ENCODE measurements at regions not wholly inside any gene's neighbourhood (a gene's known extent, or its start where the extent isn't known, plus 50 kb on each side); places are given as distances from the start of the nearest gene placed in this dataset.
"Not testable (repeated sequence)": the region's sequence is repeated elsewhere in the genome, so short reads cannot be mapped to it uniquely, and the experiment has no call there.

DNA sequence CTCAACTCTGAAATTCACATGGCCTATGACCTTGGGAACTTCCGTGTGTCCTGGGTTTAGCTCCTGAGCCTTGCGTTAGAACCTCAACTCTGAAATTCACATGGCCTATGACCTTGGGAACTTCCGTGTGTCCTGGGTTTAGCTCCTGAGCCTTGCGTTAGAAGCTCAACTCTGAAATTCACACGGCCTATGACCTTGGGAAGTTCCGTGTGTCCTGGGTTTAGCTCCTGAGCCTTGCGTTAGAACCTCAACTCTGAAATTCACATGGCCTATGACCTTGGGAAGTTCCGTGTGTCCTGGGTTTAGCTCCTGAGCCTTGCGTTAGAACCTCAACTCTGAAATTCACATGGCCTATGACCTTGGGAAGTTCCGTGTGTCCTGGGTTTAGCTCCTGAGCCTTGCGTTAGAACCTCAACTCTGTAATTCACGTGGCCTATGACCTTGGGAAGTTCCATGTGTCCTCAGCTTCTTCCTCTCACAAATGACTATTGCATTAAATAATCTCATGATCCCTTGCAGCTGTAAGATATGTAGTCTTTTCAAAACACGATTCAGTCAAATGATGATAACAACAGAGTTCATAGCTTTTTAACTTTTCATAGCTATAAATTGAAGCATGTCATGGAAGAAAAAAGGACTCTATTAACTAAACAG, 200.9 kb upstream of the PITRM1 start:
- not testable (repeated sequence) for DNase-seq (ENCODE audit: low read depth)

DNA sequence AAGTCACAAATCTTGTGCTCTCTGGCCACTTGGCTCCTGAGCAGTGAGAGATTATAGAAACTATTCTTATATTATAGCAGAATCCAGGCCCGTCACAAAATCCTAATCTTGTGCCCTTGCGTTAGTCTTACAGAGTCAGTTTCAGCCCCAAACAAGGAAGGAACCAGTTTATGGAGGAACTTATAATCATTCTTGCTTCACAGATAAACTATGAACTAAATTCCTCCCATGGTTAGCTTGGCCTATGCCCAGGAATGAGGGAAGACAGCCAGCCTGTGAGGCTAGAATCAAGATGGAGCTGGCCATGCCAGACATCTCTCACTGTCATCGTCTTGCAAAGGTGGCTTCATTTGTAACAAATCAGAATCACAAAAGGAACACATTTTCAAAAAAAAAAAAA, 199.7 kb upstream of the PITRM1 start:
- no peak for DNase-seq (ENCODE audit: low read depth)

DNA sequence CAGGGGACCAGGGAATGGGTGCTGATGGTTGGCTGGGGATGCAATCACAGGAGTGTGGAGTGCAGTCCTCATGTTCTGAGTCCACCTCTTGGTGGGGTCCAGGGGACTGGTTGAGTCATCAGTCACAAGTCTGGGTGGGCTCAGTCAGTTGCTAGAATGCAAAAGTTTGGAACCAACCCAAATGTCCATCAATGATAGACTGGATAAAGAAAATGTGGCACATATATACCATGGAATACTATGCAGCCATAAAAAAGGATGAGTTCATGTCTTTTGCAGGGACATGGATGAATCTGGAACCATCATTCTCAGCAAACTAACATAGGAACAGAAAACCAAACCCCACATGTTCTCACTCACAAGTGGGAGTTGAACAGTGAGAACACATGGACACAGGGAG, 199.0 kb upstream of the PITRM1 start:
- DNase-seq (ENCODE audit: low read depth): not testable (repeated sequence)

DNA sequence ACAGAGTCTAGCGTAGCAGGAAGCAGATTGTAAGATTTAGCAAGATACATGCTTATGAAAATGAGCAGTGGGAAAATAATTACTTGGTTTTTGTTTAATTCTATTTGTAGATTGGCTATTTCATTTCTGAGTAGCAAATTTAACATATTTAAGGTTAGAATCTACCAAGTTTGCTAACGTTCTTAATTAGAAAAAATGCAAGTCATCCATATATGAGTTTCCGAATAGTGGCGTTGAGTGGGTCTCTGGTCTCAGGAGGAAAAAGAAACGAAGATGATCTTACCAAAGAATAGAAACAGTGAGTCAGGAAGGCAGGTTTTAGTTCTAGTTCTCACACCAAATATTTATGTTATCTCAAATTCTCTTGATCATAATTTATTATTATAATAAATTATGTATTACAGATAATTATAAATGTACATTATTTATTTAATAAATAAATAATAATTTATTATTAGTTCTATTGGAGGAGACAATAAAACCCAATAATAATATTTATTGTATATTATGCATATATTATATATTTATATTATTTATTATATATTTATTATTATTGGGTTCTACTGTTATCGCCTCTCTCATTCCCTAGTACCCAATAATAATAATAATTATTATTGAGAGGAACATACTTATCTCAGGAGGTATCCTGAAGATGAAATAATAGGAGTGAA, 194.3 kb upstream of the PITRM1 start:
- DNase-seq (ENCODE audit: low read depth): no peak

DNA sequence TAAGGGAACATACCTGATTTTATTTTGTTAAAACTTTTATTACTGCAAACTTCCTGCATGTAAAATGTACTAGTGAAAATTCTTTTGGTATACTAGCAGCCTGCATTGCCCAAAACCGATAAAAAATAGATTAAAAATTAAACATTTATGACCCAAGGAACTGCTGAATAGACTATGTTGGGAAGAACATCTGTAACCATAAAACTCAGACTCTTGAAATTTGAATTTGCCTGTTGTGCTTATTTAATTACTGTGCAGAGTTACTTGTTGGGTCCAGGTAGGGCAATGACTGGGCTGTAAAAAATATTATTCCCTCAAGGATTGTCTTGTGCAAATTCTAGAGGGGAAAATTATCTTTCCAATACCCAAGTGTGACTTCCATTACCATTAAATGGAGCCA, 193.5 kb upstream of the PITRM1 start:
- DNase-seq (ENCODE audit: low read depth): no peak

DNA sequence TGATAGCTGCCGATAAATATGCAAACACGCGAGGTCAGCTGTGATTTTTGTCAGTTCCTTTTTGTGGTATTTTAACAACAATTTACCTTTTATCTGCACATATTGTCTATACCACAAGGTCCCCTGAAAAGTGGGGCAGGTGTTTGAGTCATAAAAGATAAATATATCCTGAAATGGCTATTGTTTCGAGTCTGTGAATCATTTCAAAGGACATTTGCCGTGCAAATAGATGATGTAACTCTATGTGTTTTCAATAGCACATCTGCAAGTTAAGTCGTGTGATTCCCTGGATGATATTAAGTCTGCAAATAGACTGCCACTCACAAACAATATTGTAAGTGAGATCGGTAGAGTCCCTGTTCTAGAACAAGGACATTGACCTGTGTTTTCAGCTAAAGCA, 193.0 kb upstream of the PITRM1 start:
- no peak for DNase-seq (ENCODE audit: low read depth)

DNA sequence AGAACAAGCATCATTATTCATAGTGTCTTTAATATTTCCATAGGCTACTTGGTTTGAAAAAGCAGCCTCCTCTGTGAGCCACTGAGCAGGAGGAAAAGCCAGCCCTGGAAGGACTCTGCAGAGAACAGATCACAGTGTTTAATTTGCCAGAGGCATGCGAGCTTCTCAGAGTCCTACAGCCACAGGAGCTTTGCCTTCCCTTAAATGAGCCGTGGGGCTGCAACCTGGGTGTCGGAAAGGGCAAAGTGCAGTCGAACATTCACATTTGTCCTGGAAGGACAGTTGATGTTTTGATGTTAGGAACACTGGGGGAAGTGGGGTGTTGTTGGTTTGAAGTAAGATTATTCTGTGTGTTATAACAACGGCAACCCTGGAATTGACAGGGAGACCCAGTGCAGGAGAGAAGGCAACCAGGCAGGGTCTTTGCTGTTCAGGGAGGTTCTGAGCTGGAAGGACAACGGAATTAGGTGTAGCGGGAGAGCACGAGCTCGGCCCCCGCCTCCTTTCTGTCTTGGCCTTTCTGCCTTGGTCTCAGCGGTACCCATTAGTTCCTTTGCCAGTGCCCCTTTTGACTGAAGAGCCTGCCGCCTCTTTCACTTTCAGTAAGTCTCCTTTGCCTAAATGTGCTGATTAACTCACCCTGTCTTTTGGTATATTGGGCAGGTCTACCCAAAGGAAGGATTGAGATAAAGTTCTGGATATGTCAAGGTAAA, 192.3 kb upstream of the PITRM1 start:
- DNase-seq (ENCODE audit: low read depth): no peak

DNA sequence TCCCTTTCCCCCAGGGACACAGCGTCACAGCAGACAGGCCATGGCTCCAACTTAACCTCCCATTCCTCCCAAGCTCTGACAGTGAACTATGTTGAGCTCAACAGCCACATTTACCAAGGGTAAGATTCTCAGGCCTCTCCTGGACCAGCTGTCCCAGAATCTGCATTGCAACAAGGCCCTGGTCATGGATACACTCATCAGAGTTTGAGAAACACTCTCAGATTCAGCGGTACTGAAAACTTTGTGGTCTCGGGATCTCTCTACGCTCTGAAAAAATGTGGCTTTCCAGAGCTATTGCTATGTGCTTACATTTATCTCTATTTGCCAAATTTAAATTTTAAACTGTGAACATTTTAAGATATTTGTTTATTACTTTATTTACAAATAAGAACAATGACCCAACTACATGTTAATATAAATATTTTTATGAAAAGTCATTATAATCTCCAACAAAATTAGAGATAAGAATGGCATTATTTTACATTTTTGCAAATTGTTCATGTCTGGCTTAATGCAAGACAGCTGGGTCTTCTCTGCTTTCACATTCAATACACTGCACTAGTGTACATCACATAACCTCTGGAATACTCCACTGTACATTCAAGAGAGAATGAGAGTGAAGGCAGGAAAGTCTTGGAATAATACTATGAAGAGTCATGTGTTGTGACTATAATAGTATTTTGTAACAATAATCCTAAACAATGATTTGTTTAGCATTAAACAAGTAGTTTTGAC, 190.9 kb upstream of the PITRM1 start:
- no peak for DNase-seq (ENCODE audit: low read depth)

DNA sequence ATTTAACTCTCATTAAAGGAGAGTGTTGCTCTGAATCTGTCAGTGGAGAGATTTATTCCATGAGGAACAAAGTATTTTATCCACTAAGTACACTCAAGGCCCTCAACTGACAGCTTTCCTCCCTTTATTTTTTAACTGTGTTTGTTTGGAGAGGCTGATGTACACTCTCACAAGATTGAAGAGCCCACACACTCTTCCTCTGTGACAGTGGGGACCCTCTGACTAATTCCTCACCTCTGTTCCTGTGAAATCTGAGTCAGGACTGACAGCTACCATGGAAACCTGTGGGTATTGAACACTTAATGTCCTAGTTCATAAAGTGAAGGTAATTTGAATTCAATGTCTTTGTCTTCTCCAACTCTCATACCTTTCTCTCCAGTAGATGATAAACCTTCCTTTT, 189.8 kb upstream of the PITRM1 start:
- no peak for DNase-seq (ENCODE audit: low read depth)

DNA sequence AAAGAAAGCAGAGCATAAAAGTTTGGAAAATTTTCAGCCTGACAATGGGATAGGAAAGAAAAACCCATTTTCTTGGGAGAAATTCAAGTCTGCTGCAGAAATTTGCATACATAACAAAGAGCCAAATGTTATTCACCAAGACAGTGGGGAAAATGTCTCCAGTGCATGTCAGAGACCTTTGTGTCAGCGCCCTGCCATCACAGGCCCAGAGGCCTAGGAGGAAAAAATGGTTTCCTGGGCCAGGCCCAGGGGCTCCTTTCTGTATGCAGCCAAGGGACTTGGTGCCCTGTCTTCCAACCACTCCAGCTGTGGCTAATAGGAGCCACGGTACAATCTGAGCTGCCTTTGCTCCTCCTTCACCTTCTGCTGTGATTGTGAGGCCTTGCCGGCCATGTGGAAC, 189.1 kb upstream of the PITRM1 start:
- no peak for DNase-seq (ENCODE audit: low read depth)

DNA sequence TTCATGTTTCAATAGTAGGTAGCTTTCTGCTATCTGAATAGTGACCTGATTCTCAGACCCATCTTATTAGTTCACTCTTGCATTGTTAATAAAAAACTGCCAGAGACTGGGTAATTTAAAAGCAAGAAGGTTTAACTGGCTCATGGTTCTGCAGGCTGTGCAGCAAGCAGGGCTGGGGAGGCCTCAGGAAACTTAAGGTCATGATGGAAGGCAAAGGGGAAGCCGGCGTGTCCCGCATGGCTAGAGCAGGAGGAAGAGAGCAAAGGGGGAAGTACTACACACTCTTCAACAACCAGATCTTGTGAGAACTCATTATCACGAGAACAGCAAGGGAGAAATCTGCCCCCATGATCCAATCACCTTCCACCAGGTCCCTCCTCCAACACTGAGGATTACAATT, 185.2 kb upstream of the PITRM1 start:
- no peak for DNase-seq (ENCODE audit: low read depth)

DNA sequence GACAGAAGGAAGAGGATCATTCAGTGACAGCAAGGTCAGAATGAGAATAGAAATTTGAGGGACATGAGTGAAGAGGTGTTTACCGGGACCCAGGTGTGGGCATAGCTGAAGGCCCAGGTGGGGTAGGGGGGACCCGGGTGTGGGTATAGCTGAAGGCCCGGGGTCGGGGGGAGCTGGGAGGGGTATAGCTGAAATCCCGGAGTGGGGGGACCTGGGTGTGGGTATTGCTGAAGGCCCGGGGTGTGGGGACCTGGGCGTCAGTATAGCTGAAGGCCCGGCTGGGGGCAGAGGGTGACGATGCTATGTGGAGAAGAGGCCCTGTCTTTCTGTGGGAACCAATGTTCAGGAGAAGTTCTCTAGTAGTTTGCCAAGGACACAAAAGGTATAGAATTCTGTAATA, 183.0 kb upstream of the PITRM1 start:
- no peak for DNase-seq (ENCODE audit: low read depth)

DNA sequence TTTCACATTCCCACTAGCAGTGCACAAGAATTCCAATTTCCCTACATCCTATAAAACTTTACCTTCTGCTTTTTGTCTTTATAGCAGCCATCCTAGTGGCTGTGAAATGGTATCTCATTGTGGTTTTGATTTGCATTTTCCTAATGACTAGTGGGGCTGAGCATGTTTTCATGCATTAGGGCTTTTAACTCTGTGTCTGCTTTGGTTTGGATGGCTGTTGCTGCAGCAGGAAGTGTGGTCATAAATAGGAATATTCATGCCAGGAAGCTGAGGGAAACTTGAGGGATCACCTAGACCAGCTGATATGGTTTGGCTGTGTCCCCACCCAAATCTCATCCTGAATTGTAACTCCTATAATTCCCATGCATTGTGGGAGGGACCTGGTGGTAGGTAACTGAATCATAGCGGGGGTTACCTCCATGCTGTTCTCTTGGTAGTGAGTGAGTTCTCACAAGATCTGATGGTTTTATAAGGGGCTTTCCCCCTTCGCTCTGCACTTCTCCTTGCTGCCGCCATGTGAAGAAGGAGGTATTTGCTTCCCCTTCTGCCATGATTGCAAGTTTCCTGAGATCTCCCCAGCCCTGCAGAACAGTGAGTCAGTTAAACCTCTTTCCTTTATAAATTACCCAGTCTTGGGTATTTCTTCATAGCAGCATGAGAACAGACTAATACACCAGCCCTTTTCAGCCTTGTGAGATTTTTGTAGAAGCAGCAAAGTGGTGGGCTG, 181.8 kb upstream of the PITRM1 start:
- no peak for DNase-seq (ENCODE audit: low read depth)

DNA sequence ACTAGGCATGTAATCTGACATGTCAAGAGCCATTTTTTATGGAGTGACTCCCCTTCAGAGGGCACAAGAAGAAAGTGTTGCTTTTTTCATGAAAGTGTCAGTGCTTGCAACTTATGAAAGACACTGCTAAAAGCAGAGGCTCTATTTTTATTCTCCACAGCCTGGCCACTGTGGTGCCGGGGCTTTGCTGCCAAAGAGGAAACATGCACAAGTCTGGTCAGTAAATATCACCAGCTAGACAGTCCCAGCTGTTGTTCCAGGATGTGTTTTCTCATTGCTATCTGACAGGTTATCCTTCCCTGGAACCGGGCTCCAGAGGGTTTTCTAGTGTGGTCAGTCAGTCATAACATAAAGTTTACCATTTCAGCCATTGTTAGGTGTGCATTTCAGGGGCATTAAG, 180.7 kb upstream of the PITRM1 start:
- DNase-seq (ENCODE audit: low read depth): no peak

DNA sequence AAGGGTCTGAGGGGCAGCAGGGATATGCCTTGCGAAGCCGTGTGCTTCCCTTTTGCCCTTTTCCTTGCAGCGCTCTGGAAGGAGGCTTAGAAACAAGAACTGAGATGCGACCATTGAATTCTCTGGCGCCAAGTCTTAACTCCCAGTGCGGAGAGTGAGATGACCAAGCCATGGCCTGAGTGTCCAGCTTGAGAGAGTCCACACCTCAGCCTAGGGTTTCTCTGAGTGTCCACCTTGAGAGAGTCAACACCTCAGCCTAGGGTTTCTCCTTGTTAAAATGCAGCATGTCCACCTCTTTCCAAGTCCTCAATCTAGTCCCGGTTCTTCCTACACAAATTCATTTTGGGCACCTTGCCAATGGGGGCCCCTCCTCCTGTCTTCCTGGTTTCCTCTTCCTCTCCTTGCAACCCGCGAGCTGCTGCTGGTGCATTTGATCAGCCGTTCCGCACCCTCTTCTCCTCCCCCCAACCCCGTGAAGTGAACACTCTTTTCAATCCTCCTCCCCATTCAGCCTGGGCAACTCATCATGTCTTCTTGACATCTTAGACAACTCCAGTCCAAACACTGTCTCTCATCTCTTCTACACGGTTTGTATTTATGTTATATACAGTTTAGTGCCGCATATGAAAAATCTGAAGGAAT, 178.2 kb upstream of the PITRM1 start:
- DNase-seq (ENCODE audit: low read depth): no peak

DNA sequence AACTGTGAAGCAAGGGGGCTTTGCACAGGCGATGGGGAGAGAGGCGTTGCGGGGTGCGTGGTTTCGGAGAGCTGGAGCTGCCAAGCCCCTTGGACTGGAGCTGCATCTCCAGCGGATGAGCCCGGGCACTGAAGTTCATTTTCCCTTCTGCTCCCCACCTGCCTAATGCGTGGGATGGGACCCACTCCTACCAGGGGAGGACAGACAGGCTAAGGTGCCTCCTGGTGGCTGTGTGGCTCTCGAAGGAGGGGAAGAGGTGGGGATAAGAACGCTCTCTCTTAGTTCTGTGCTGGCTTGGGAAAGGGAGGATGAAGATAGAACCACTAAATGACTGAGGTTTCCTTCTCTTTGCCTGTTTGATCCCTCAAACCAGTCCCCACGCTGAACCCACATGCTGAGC, 177.6 kb upstream of the PITRM1 start:
- DNase-seq (ENCODE audit: low read depth): no peak

DNA sequence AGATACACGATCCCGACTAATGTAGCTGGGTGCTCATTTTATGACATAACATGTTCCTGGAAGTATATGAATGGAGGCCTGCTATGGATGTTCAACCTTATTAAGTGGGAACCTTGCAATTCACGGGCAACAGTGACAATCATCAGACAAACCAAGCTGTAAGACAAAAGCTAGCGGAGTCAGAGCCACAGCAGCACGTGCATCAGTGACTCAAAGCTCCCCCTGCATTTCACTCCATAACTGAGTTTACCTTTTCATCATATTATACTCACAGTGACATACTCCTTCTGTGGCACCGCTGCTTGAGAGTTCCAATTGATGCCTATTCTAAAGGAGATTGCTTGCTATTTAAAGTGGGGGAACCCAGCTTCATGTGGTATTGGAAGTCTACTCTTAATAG, 176.0 kb upstream of the PITRM1 start:
- DNase-seq (ENCODE audit: low read depth): no peak

DNA sequence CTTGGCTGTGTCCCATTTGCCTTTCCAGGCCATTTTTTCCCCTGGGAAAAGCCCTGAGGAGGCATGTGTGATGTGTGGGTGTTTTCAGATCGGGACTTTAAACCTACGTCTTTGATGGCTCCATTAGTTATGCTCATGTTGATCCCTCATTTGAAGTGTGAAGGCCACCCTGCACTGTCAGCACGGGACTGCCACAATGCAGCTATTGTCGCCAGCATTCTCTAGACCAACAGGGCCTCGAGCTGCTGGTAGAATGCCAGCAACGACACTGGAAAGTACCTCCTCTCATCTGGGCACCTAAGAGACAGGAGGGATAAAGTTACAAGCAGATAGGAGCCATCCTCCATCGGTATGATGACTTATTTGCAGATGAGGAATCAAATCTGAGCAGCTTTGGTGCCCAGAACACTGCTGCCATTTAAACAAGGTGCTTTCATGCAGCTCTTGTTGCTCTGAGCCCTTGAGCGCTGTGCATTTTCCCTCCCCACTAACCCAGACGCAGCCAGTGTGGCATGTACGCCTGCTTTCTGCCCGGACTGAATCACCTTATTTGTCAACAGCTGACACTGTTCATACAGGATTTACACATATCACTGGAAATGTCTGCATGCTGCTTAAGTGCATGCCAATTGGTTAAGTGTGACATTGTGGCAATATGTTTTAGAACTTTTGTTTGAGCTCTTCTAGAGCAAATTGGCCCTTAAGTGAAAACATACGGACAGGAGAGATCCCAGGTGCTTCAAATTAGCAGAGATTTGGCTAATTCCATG, 175.0 kb upstream of the PITRM1 start:
- DNase-seq (ENCODE audit: low read depth): no peak

DNA sequence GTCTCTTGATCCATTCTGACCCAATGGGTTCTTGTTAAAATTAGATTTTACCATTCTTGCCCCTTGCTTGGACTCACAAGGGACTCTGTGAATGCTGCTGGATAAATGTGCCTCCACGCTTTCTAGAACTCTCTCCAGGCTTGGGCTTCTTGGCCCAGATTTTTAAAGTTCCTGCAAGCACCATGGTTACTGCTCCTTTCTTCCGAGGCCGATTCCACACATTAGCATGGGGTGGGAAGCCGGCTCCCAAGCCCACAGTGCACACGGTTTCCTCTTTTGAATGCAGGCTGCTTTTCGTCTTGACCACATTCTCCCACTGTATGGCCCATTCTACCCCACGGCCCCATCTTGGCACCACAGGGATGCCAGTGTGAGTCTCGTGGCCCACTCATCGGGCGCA, 174.3 kb upstream of the PITRM1 start:
- DNase-seq (ENCODE audit: low read depth): no peak

DNA sequence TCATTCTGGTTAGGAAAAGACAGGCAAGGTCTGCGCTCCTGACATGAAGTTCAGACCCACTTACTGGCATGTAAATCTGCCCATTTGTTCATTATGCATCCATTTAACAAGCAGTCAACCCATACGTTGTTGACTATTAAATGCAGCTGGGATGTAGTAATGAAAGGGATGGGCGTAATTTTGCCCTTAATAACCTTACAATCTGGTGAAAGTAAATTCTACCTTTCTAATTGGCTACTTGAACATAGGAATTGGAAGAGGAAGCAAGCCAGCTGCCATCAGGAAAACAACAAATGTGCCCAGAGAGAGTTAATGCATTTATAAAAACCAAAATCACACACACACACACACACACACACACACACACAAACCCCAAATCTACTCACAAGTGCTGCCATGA, 170.2 kb upstream of the PITRM1 start:
- no peak for DNase-seq (ENCODE audit: low read depth)

Measured in non-pigmented ciliary epithelial cell (primary cell).